ENCODE measurements at regions not wholly inside any gene's neighbourhood (a gene's known extent, or its start where the extent isn't known, plus 50 kb on each side); places are given as distances from the start of the nearest gene placed in this dataset.

- H3K27me3 ChIP-seq (replicated peaks in 1 of 7), result no peaks in the 10 kb centered on the region
- intact Hi-C loops (cut with DNase I; ENCODE audit: low total_unique reads), result no loop called here
- no peak for DNase-seq
- H3K36me3 ChIP-seq, result no peaks in the 10 kb centered on the region
- H3K4me1 ChIP-seq, result no peaks in the 10 kb centered on the region
- no peak for TF ChIP-seq POLR2A (IDR thresholded peaks at IDR 0.05)
- no peak for TF ChIP-seq CTCF (IDR thresholded peaks at IDR 0.05 in 8 of 11, conservative IDR thresholded peaks at IDR 0.05 in 3 of 11)
- TF ChIP-seq POLR2AphosphoS5 (IDR thresholded peaks at IDR 0.05), result no peak
- peaks cover 0 to 14% (median 0%) of the 10 kb centered on the region in 8 donors for H3K9me3 ChIP-seq
- no peak overlapping the region for H3K4me3 ChIP-seq
- WGBS, 5 donors, result 84 to 93% (median 90%) methylated on average over 9 of the region's 9 CpGs
- H3K27ac ChIP-seq, result no peak overlapping the region
Measured at GRCh38 chr5:25009063-25009462, 364.3 kb upstream of the CDH10 start.

- no peak for TF ChIP-seq POLR2AphosphoS5 (IDR thresholded peaks at IDR 0.05)
- TF ChIP-seq POLR2A (IDR thresholded peaks at IDR 0.05), result no peak
- TF ChIP-seq CTCF (IDR thresholded peaks at IDR 0.05 in 8 of 11, conservative IDR thresholded peaks at IDR 0.05 in 3 of 11), result no peak
- no peak for DNase-seq
- 24 to 51% (median 28%) methylated on average over 2 of the region's 2 CpGs for WGBS, 5 donors
- Histone ChIP-seq H3K4me3 (no peak overlapping the region), H3K36me3 (no peaks in the 10 kb centered on the region), H3K9me3 (peaks cover 0 to 7% (median 1%) of the 10 kb centered on the region in 8 donors), H3K4me1 (no peaks in the 10 kb centered on the region), H3K27me3 (replicated peaks in 1 of 7) (no peaks in the 10 kb centered on the region), H3K27ac (no peak overlapping the region)
- intact Hi-C loops (cut with DNase I; ENCODE audit: low total_unique reads), result no loop called here
Measured at GRCh38 chr5:25006734-25007133, 362.0 kb upstream of the CDH10 start.

GRCh38 chr5:25006237-25006636, 361.5 kb upstream of the CDH10 start:
- Histone ChIP-seq H3K4me1 (no peaks in the 10 kb centered on the region), H3K36me3 (no peaks in the 10 kb centered on the region), H3K9me3 (peaks cover 0 to 5% (median under 1%) of the 10 kb centered on the region in 8 donors), H3K27me3 (replicated peaks in 1 of 7) (no peaks in the 10 kb centered on the region), H3K4me3 (no peak overlapping the region), H3K27ac (no peak overlapping the region)
- WGBS, 5 donors, result 33 to 45% (median 38%) methylated on average over 4 of the region's 4 CpGs
- intact Hi-C loops (cut with DNase I; ENCODE audit: low total_unique reads), result no loop called here
- TF ChIP-seq POLR2AphosphoS5 (IDR thresholded peaks at IDR 0.05), result no peak
- TF ChIP-seq CTCF (IDR thresholded peaks at IDR 0.05 in 8 of 11, conservative IDR thresholded peaks at IDR 0.05 in 3 of 11), result no peak
- no peak for TF ChIP-seq POLR2A (IDR thresholded peaks at IDR 0.05)
- DNase-seq, result no peak

- Histone ChIP-seq H3K36me3 (no peaks in the 10 kb centered on the region), H3K9me3 (peaks cover 0 to 5% (median 0%) of the 10 kb centered on the region in 8 donors), H3K27me3 (replicated peaks in 1 of 7) (no peaks in the 10 kb centered on the region), H3K4me3 (no peak overlapping the region), H3K4me1 (no peaks in the 10 kb centered on the region), H3K27ac (no peak overlapping the region)
- intact Hi-C loops (cut with DNase I; ENCODE audit: low total_unique reads), result no loop called here
- TF ChIP-seq POLR2AphosphoS5 (IDR thresholded peaks at IDR 0.05) (no peak), POLR2A (IDR thresholded peaks at IDR 0.05) (no peak), CTCF (IDR thresholded peaks at IDR 0.05 in 8 of 11, conservative IDR thresholded peaks at IDR 0.05 in 3 of 11) (no peak)
- DNase-seq, result no peak
- WGBS, 5 donors, result 45 to 70% (median 57%) methylated on average over 3 of the region's 3 CpGs
Measured at GRCh38 chr5:25005431-25005830, 360.7 kb upstream of the CDH10 start.
